Activated T-helper 2 cell treated with anti-CD3 and anti-CD28 coated beads, Interferon-gamma antibody, Interleukin-2, Interleukin-4, amounts not matched to agents 10 μg/mL and 5 μg/mL and 100 μg/mL, durations not matched to agents 14 hours and 24 hours and 36 hours (primary cell): ENCODE measurements at regions not wholly inside any gene's neighbourhood (a gene's known extent, or its start where the extent isn't known, plus 50 kb on each side); places are given as distances from the start of the nearest gene placed in this dataset.
"Not testable (repeated sequence)": the region's sequence is repeated elsewhere in the genome, so short reads cannot be mapped to it uniquely, and the experiment has no call there.

Experiments
- DNase-seq: peaks from one replicate; pipeline ENCODE4 v3.0.0; 2021; ENCODE audit warnings: low spot score
- H3K27ac Mint-ChIP-seq: one replicate; pipeline ENCODE4 v1.8.0; 2021; ENCODE audit warnings: mixed read lengths
- H3K27me3 Mint-ChIP-seq: one replicate; pipeline ENCODE4 v1.8.0; 2021; ENCODE audit warnings: low read depth, mixed read lengths
- H3K36me3 Mint-ChIP-seq: one replicate; pipeline ENCODE4 v1.8.0; 2021; ENCODE audit warnings: low read depth, mixed read lengths
- H3K4me1 Mint-ChIP-seq: one replicate; pipeline ENCODE4 v1.8.0; 2021; ENCODE audit warnings: low read depth, mixed read lengths
- H3K4me3 Mint-ChIP-seq: one replicate; pipeline ENCODE4 v1.8.0; 2021; ENCODE audit warnings: low read depth, mild to moderate bottlenecking, moderate library complexity, mixed read lengths
- H3K9me3 Mint-ChIP-seq: one replicate; pipeline ENCODE4 v1.8.0; 2021; ENCODE audit warnings: mixed read lengths
- intact Hi-C: fragments of 100-400 bp; cut with micrococcal nuclease; formaldehyde crosslinking; loops from one replicate; pipeline ENCODE4 v1.15.1; 2023

DNA sequence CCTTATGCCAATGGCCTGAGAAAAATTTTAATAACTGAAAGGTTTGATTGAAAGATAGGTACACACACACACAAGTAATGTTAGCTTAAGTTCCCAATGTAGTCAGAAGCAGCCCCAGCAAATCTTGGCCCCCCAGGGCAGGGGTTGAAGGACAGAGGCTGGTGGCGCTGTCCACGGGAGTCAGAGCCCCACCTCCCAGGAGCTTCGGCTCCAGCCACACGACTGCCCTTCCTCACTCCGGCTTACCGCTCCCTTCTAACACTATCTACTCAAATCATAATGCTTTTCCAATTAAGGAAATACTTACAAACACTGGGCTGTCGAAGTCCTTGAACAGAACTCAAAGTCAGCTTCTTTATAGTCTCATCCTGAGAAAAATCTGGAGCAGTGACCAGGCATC is 163.9 kb upstream of the NBPF12 start:
- H3K4me1 Mint-ChIP-seq, H3K27ac Mint-ChIP-seq, H3K36me3 Mint-ChIP-seq, H3K27me3 Mint-ChIP-seq, H3K4me3 Mint-ChIP-seq, intact Hi-C loops, DNase-seq, H3K9me3 Mint-ChIP-seq: not testable (repeated sequence)

DNA sequence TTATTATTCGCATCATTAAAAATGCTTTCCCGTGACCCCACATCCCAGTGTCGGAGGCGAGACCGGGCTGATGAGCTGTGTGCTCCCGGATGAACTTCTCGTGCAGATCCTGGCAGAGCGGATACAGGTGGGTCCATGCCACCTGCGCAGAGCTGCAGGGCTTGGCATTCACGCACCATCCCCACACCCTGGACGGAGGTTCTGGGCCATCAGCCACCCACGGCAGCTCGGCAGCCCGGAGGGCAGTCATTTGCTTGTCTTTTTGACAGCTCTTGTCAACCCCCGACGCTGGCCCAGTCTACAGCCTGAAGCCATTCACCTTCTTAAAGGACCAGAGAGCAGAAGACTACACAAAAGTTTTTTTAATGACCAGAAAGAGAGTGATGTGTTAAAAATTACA is 166.7 kb upstream of the NBPF12 start:
- DNase-seq, intact Hi-C loops, H3K27ac Mint-ChIP-seq, H3K36me3 Mint-ChIP-seq, H3K4me3 Mint-ChIP-seq, H3K9me3 Mint-ChIP-seq, H3K4me1 Mint-ChIP-seq, H3K27me3 Mint-ChIP-seq: not testable (repeated sequence)

GRCh38 chr1:146770998-146771397 is 167.1 kb upstream of the NBPF12 start:
- H3K27me3 Mint-ChIP-seq, H3K4me1 Mint-ChIP-seq, DNase-seq, intact Hi-C loops, H3K27ac Mint-ChIP-seq, H3K36me3 Mint-ChIP-seq, H3K9me3 Mint-ChIP-seq, H3K4me3 Mint-ChIP-seq: not testable (repeated sequence)

GRCh38 chr1:146763234-146763633 is 174.9 kb upstream of the NBPF12 start:
- DNase-seq, H3K9me3 Mint-ChIP-seq, H3K36me3 Mint-ChIP-seq, H3K4me3 Mint-ChIP-seq, H3K27me3 Mint-ChIP-seq, H3K4me1 Mint-ChIP-seq, intact Hi-C loops, H3K27ac Mint-ChIP-seq: not testable (repeated sequence)

- H3K4me3 Mint-ChIP-seq, intact Hi-C loops, DNase-seq, H3K27me3 Mint-ChIP-seq, H3K4me1 Mint-ChIP-seq, H3K9me3 Mint-ChIP-seq, H3K27ac Mint-ChIP-seq, H3K36me3 Mint-ChIP-seq: not testable (repeated sequence)
Observed at GRCh38 chr1:146756858-146757257, 181.3 kb upstream of the NBPF12 start.

- intact Hi-C loops, H3K4me1 Mint-ChIP-seq, H3K36me3 Mint-ChIP-seq, DNase-seq, H3K4me3 Mint-ChIP-seq, H3K27me3 Mint-ChIP-seq, H3K9me3 Mint-ChIP-seq, H3K27ac Mint-ChIP-seq: not testable (repeated sequence)
Observed at GRCh38 chr1:146748686-146749085, 189.4 kb upstream of the NBPF12 start.

GRCh38 chr1:146731981-146732680 is 206.0 kb upstream of the NBPF12 start:
- H3K36me3 Mint-ChIP-seq, H3K4me1 Mint-ChIP-seq, H3K4me3 Mint-ChIP-seq, H3K27ac Mint-ChIP-seq, H3K9me3 Mint-ChIP-seq, DNase-seq, H3K27me3 Mint-ChIP-seq, intact Hi-C loops: not testable (repeated sequence)

DNA sequence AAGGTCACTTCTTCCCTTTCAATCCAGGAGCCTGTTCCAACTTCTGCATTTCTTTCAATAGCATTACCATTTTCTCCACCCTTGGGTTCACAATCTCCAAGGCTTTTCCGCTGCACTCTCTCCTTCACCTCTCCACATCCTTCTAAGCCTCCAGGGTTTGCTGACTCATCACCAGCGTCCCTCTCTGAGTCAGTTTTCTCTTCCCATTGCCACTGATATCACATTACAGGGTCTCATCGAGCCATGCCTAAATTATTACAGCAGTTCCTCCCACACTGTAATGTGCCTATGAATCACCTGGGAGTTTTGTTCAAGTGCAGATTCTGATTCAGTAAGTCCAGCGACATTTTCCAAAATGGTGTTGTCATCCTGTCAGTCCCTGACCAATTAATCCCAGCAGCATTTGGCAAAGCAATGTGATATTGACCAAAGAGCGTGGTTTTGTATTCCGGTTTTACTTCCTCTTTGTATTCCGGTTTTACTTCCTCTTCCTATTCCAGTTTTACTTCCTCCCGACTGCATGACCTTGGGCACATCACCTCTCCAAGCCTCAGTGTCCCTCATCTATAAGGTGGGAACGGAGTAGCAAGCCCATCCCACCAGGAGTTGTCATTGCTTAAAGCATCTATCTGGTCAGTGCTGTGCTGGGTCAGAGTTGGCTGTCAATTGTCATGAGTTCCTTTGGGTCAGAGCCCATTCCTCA is 208.3 kb upstream of the NBPF12 start:
- H3K4me1 Mint-ChIP-seq, DNase-seq, H3K27me3 Mint-ChIP-seq, H3K4me3 Mint-ChIP-seq, H3K27ac Mint-ChIP-seq, intact Hi-C loops, H3K9me3 Mint-ChIP-seq, H3K36me3 Mint-ChIP-seq: not testable (repeated sequence)

GRCh38 chr1:146715054-146715453 is 223.1 kb upstream of the NBPF12 start:
- H3K36me3 Mint-ChIP-seq, intact Hi-C loops, H3K4me3 Mint-ChIP-seq, H3K4me1 Mint-ChIP-seq, H3K9me3 Mint-ChIP-seq, H3K27me3 Mint-ChIP-seq, DNase-seq, H3K27ac Mint-ChIP-seq: not testable (repeated sequence)

- H3K4me1 Mint-ChIP-seq, H3K9me3 Mint-ChIP-seq, intact Hi-C loops, DNase-seq, H3K27me3 Mint-ChIP-seq, H3K36me3 Mint-ChIP-seq, H3K4me3 Mint-ChIP-seq, H3K27ac Mint-ChIP-seq: not testable (repeated sequence)
Observed at GRCh38 chr1:146710838-146711521, 227.1 kb upstream of the NBPF12 start.

GRCh38 chr1:146709302-146709701 is 228.8 kb upstream of the NBPF12 start:
- H3K9me3 Mint-ChIP-seq, intact Hi-C loops, H3K4me1 Mint-ChIP-seq, H3K27ac Mint-ChIP-seq, H3K36me3 Mint-ChIP-seq, H3K27me3 Mint-ChIP-seq, DNase-seq, H3K4me3 Mint-ChIP-seq: not testable (repeated sequence)

- H3K4me3 Mint-ChIP-seq, H3K27me3 Mint-ChIP-seq, intact Hi-C loops, H3K36me3 Mint-ChIP-seq, DNase-seq, H3K4me1 Mint-ChIP-seq, H3K27ac Mint-ChIP-seq, H3K9me3 Mint-ChIP-seq: not testable (repeated sequence)
Observed at GRCh38 chr1:146704162-146704724, 233.9 kb upstream of the NBPF12 start.

- H3K27me3 Mint-ChIP-seq, H3K4me3 Mint-ChIP-seq, DNase-seq, H3K36me3 Mint-ChIP-seq, intact Hi-C loops, H3K4me1 Mint-ChIP-seq, H3K9me3 Mint-ChIP-seq, H3K27ac Mint-ChIP-seq: not testable (repeated sequence)
Observed at GRCh38 chr1:146701320-146701719, 236.8 kb upstream of the NBPF12 start.
